ENCODE measurements at regions not wholly inside any gene's neighbourhood (a gene's known extent, or its start where the extent isn't known, plus 50 kb on each side); places are given as distances from the start of the nearest gene placed in this dataset.

DNA sequence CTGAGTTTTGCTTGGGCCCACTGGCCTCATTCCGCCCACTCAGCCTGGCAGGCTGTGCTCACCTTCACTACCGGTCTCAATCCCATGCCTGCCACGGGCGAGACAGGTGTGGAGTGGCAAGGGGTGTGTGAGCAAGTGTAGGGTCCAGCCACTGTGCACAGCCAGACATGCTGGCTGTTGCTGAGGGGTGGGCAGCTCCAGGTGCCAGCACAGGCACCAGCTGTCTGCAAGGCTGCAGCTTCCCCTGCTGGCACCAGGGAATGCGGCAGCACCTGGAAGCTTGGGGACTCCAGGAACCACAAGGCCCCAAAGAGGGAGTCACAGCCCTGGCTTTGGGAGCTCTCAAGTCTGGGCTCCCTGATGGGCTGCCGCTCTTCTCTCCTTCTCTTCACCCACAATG lies 372.7 kb downstream of the CBLN4 start:
- TF ChIP-seq, protein P1, sequence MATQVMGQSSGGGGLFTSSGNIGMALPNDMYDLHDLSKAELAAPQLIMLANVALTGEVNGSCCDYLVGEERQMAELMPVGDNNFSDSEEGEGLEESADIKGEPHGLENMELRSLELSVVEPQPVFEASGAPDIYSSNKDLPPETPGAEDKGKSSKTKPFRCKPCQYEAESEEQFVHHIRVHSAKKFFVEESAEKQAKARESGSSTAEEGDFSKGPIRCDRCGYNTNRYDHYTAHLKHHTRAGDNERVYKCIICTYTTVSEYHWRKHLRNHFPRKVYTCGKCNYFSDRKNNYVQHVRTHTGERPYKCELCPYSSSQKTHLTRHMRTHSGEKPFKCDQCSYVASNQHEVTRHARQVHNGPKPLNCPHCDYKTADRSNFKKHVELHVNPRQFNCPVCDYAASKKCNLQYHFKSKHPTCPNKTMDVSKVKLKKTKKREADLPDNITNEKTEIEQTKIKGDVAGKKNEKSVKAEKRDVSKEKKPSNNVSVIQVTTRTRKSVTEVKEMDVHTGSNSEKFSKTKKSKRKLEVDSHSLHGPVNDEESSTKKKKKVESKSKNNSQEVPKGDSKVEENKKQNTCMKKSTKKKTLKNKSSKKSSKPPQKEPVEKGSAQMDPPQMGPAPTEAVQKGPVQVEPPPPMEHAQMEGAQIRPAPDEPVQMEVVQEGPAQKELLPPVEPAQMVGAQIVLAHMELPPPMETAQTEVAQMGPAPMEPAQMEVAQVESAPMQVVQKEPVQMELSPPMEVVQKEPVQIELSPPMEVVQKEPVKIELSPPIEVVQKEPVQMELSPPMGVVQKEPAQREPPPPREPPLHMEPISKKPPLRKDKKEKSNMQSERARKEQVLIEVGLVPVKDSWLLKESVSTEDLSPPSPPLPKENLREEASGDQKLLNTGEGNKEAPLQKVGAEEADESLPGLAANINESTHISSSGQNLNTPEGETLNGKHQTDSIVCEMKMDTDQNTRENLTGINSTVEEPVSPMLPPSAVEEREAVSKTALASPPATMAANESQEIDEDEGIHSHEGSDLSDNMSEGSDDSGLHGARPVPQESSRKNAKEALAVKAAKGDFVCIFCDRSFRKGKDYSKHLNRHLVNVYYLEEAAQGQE (IDR thresholded peaks at IDR 0.05; ENCODE audit: low read depth), result no peak
- TF ChIP-seq CEBPB (IDR thresholded peaks at IDR 0.05) (no peak), TEAD4 (IDR thresholded peaks at IDR 0.05) (no peak), YY1 (IDR thresholded peaks at IDR 0.05; ENCODE audit: low read depth) (no peak), TAF1 (IDR thresholded peaks at IDR 0.05; ENCODE audit: low read depth) (no peak), EP300 (IDR thresholded peaks at IDR 0.05; ENCODE audit: borderline replicate concordance) (no peak), RAD21 (IDR thresholded peaks at IDR 0.05; ENCODE audit: low read depth) (no peak), ZBTB7A (IDR thresholded peaks at IDR 0.05; ENCODE audit: low read depth) (no peak), TCF12 (IDR thresholded peaks at IDR 0.05; ENCODE audit: low read depth) (no peak)
- TF ChIP-seq, protein P2, sequence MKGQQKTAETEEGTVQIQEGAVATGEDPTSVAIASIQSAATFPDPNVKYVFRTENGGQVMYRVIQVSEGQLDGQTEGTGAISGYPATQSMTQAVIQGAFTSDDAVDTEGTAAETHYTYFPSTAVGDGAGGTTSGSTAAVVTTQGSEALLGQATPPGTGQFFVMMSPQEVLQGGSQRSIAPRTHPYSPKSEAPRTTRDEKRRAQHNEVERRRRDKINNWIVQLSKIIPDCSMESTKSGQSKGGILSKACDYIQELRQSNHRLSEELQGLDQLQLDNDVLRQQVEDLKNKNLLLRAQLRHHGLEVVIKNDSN (IDR thresholded peaks at IDR 0.05), result no peak
- TF ChIP-seq, protein P3, sequence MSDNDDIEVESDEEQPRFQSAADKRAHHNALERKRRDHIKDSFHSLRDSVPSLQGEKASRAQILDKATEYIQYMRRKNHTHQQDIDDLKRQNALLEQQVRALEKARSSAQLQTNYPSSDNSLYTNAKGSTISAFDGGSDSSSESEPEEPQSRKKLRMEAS (IDR thresholded peaks at IDR 0.05), result no peak
